Mesenchymal stem cell (in vitro differentiated cells and primary cell): ENCODE measurements at regions not wholly inside any gene's neighbourhood (a gene's known extent, or its start where the extent isn't known, plus 50 kb on each side); places are given as distances from the start of the nearest gene placed in this dataset.

ENCODE experiments used
- DNase-seq: peaks from one replicate; pipeline ENCODE4 v3.0.0-alpha.2; 2013
- H2AFZ ChIP-seq: one replicate; pipeline ENCODE4 v1.6.1; 2013; ENCODE audit warnings: low read depth, mild to moderate bottlenecking, control low read depth, inconsistent platforms, low read length, moderate library complexity
- H2AK5ac ChIP-seq: 2 replicates; pipeline ENCODE4 v1.6.1; 2013; ENCODE audit warnings: low read length, moderate library complexity, mild to moderate bottlenecking, inconsistent platforms; ENCODE audit not compliant: severe bottlenecking
- H2BK120ac ChIP-seq: one replicate; pipeline ENCODE4 v1.6.1; 2013; ENCODE audit warnings: low read depth, mild to moderate bottlenecking, inconsistent platforms, low read length, moderate library complexity
- H2BK12ac ChIP-seq, 2 experiments: one replicate each; pipeline ENCODE4 v1.6.1; 2013; ENCODE audit warnings: inconsistent platforms in 2 of 2, low read length in 2 of 2, mild to moderate bottlenecking in 2 of 2, moderate library complexity in 2 of 2, control low read depth in 1 of 2
- H2BK15ac ChIP-seq: one replicate; pipeline ENCODE4 v1.6.1; 2013; ENCODE audit warnings: mild to moderate bottlenecking, low read depth, inconsistent platforms; ENCODE audit not compliant: poor library complexity, severe bottlenecking
- H2BK5ac ChIP-seq: 2 replicates; pipeline ENCODE4 v1.6.1; 2013; ENCODE audit warnings: low read depth, mild to moderate bottlenecking, low read length, control low read depth, inconsistent platforms; ENCODE audit not compliant: poor library complexity, severe bottlenecking
- H3K14ac ChIP-seq, 2 experiments: one replicate each; pipeline ENCODE4 v1.6.1; 2013; ENCODE audit warnings: inconsistent platforms in 2 of 2, low read length in 2 of 2, control low read depth in 1 of 2, mild to moderate bottlenecking in 1 of 2, moderate library complexity in 1 of 2
- H3K18ac ChIP-seq, 2 experiments: one replicate each; pipeline ENCODE4 v1.6.1; 2013; ENCODE audit warnings: inconsistent platforms in 2 of 2, low read length in 2 of 2, control low read depth in 1 of 2, low read depth in 1 of 2, mild to moderate bottlenecking in 1 of 2
- H3K23ac ChIP-seq, 2 experiments: one replicate each; pipeline ENCODE4 v1.6.1; 2013; ENCODE audit warnings: inconsistent platforms in 2 of 2, low read length in 2 of 2, mild to moderate bottlenecking in 2 of 2, moderate library complexity in 2 of 2, control low read depth in 1 of 2
- H3K27ac ChIP-seq: 2 replicates; pipeline ENCODE4 v1.5.1; 2013; ENCODE audit warnings: mild to moderate bottlenecking, moderate library complexity, low read length, control low read depth, inconsistent platforms; ENCODE audit not compliant: poor library complexity, severe bottlenecking
- H3K27me3 ChIP-seq, 2 experiments: 2 replicates each; pipeline versions ENCODE4 v1.6.1 to v1.7.0; 2013; ENCODE audit warnings: low read length in 2 of 2, mild to moderate bottlenecking in 2 of 2, moderate library complexity in 2 of 2, control low read depth in 1 of 2, inconsistent platforms in 1 of 2; ENCODE audit not compliant: control insufficient read depth in 1 of 2, insufficient read depth in 1 of 2
- H3K36me3 ChIP-seq, 2 experiments: 2 replicates each; pipeline versions ENCODE4 v1.6.1 to v1.7.0; 2013; ENCODE audit warnings: low read length in 2 of 2, control low read depth in 1 of 2, inconsistent platforms in 1 of 2, low read depth in 1 of 2, mild to moderate bottlenecking in 1 of 2; ENCODE audit not compliant: insufficient read depth in 2 of 2, control insufficient read depth in 1 of 2
- H3K4ac ChIP-seq, 2 experiments: one replicate each; pipeline ENCODE4 v1.6.1; 2013; ENCODE audit warnings: inconsistent platforms in 2 of 2, low read length in 2 of 2, mild to moderate bottlenecking in 2 of 2, moderate library complexity in 2 of 2, control low read depth in 1 of 2, low read depth in 1 of 2
- H3K4me1 ChIP-seq: 2 replicates; pipeline ENCODE4 v1.6.1; 2013; ENCODE audit warnings: low read depth, low read length, control low read depth; ENCODE audit not compliant: control insufficient read depth, insufficient read depth
- H3K4me2 ChIP-seq: 2 replicates; pipeline ENCODE4 v1.6.1; 2013; ENCODE audit warnings: low read length, mild to moderate bottlenecking, inconsistent platforms; ENCODE audit not compliant: poor library complexity, severe bottlenecking
- H3K4me3 ChIP-seq, 2 experiments: 2 replicates each; pipeline versions ENCODE4 v1.5.1 to v1.7.0; 2013; ENCODE audit warnings: low read length in 2 of 2, mild to moderate bottlenecking in 2 of 2, control low read depth in 1 of 2, low read depth in 1 of 2; ENCODE audit not compliant: insufficient read depth in 1 of 2
- H3K79me1 ChIP-seq: replicated peaks from 2 replicates; pipeline ENCODE4 v1.6.1; 2013; ENCODE audit warnings: mild to moderate bottlenecking, control low read depth, low read length, inconsistent platforms; ENCODE audit not compliant: poor library complexity, severe bottlenecking
- H3K9ac ChIP-seq: 2 replicates; pipeline ENCODE4 v1.7.0; 2013; ENCODE audit warnings: mild to moderate bottlenecking, low read length, moderate library complexity
- H3K9me3 ChIP-seq: 2 replicates; pipeline ENCODE4 v1.7.0; 2013; ENCODE audit warnings: mild to moderate bottlenecking, low read length; ENCODE audit not compliant: control insufficient read depth
- H4K8ac ChIP-seq: one replicate; pipeline ENCODE4 v1.6.1; 2013; ENCODE audit warnings: inconsistent platforms, mild to moderate bottlenecking, low read length, moderate library complexity
- H4K91ac ChIP-seq: one replicate; pipeline ENCODE4 v1.6.1; 2013; ENCODE audit warnings: mild to moderate bottlenecking, low read length, inconsistent platforms
- WGBS: methylation state at CpG from one replicate; pipeline ENCODE4 v1.1.7; 2013; ENCODE audit warnings: mixed read lengths; 5-methylcytosine and 5-hydroxymethylcytosine counted together

- no peak overlapping the region for H4K91ac ChIP-seq
- no peak overlapping the region for H3K23ac ChIP-seq
- no peak overlapping the region for H2BK12ac ChIP-seq
- H3K4ac ChIP-seq: no peak overlapping the region
- no peak overlapping the region for H3K4me2 ChIP-seq
- H3K27me3 ChIP-seq: no peaks in the 10 kb centered on the region
- H3K27ac ChIP-seq: no peak overlapping the region
- H3K4me1 ChIP-seq: no peaks in the 10 kb centered on the region
- H2AK5ac ChIP-seq: no peak overlapping the region
- 86% methylated on average over 2 of the region's 2 CpGs for WGBS
- no peak overlapping the region for H3K14ac ChIP-seq
- no peak overlapping the region for H2BK5ac ChIP-seq
- H3K9ac ChIP-seq: no peak overlapping the region
- DNase-seq: no peak
- H3K36me3 ChIP-seq: no peaks in the 10 kb centered on the region
- no peak overlapping the region for H3K4me3 ChIP-seq
- no peak overlapping the region for H4K8ac ChIP-seq
- no peak overlapping the region for H2AFZ ChIP-seq
- no peak overlapping the region for H2BK15ac ChIP-seq
- no peaks in the 10 kb centered on the region for H3K9me3 ChIP-seq
- H2BK120ac ChIP-seq: no peak overlapping the region
- no peaks in the 10 kb centered on the region for H3K79me1 ChIP-seq
- no peak overlapping the region for H3K18ac ChIP-seq
Measured at GRCh38 chr5:24102010-24102409, 542.8 kb downstream of the CDH10 start.

- H3K23ac ChIP-seq: no peak overlapping the region
- H3K9me3 ChIP-seq: no peaks in the 10 kb centered on the region
- no peak overlapping the region for H2AFZ ChIP-seq
- no peak overlapping the region for H3K14ac ChIP-seq
- H3K36me3 ChIP-seq: no peaks in the 10 kb centered on the region
- H4K91ac ChIP-seq: no peak overlapping the region
- no peak overlapping the region for H3K9ac ChIP-seq
- no peak overlapping the region for H2BK15ac ChIP-seq
- H3K4me2 ChIP-seq: no peak overlapping the region
- no peak overlapping the region for H4K8ac ChIP-seq
- no peak overlapping the region for H3K27ac ChIP-seq
- H3K79me1 ChIP-seq: no peaks in the 10 kb centered on the region
- H2BK5ac ChIP-seq: no peak overlapping the region
- H2BK12ac ChIP-seq: no peak overlapping the region
- H3K18ac ChIP-seq: no peak overlapping the region
- no peaks in the 10 kb centered on the region for H3K27me3 ChIP-seq
- H2AK5ac ChIP-seq: no peak overlapping the region
- 100% methylated on average over 1 of the region's 3 CpGs for WGBS
- no peak overlapping the region for H2BK120ac ChIP-seq
- no peaks in the 10 kb centered on the region for H3K4me1 ChIP-seq
- no peak for DNase-seq
- H3K4ac ChIP-seq: no peak overlapping the region
- no peak overlapping the region for H3K4me3 ChIP-seq
Measured at GRCh38 chr5:24103451-24104023, 541.2 kb downstream of the CDH10 start.

- peak; percentile 24 for DNase-seq
- no peaks in the 10 kb centered on the region for H3K4me1 ChIP-seq
Measured at GRCh38 chr5:24110004-24110615, 534.7 kb downstream of the CDH10 start.

GRCh38 chr5:24112420-24112819, 532.4 kb downstream of the CDH10 start:
- no peak overlapping the region for H3K27ac ChIP-seq
- H3K79me1 ChIP-seq: no peaks in the 10 kb centered on the region
- no peak overlapping the region for H3K9ac ChIP-seq
- H3K14ac ChIP-seq: no peak overlapping the region
- no peak overlapping the region for H4K8ac ChIP-seq
- H4K91ac ChIP-seq: no peak overlapping the region
- H3K9me3 ChIP-seq: no peaks in the 10 kb centered on the region
- no peak overlapping the region for H3K18ac ChIP-seq
- no peak overlapping the region for H2BK15ac ChIP-seq
- no peak overlapping the region for H2BK120ac ChIP-seq
- no peak overlapping the region for H2AFZ ChIP-seq
- no peak overlapping the region for H2BK5ac ChIP-seq
- no peak overlapping the region for H2AK5ac ChIP-seq
- H3K4me3 ChIP-seq: no peak overlapping the region
- no peak overlapping the region for H3K23ac ChIP-seq
- no peaks in the 10 kb centered on the region for H3K27me3 ChIP-seq
- no peak for DNase-seq
- no peaks in the 10 kb centered on the region for H3K4me1 ChIP-seq
- H3K4me2 ChIP-seq: no peak overlapping the region
- H3K4ac ChIP-seq: no peak overlapping the region
- no peaks in the 10 kb centered on the region for H3K36me3 ChIP-seq
- no peak overlapping the region for H2BK12ac ChIP-seq
- no CpG with 5 or more reads among the region's 2 CpGs for WGBS

More at GRCh38 chr5:24110004-24110615, 534.7 kb downstream of the CDH10 start:
- no peak overlapping the region for H2AFZ ChIP-seq
- no peak overlapping the region for H3K18ac ChIP-seq
- no peak overlapping the region for H3K23ac ChIP-seq
- H2BK15ac ChIP-seq: no peak overlapping the region
- H2BK120ac ChIP-seq: no peak overlapping the region
- no peaks in the 10 kb centered on the region for H3K79me1 ChIP-seq
- no peaks in the 10 kb centered on the region for H3K9me3 ChIP-seq
- H3K4me3 ChIP-seq: no peak overlapping the region
- 10% methylated on average over 1 of the region's 3 CpGs for WGBS
- no peak overlapping the region for H3K4me2 ChIP-seq
- no peak overlapping the region for H2BK5ac ChIP-seq
- H2AK5ac ChIP-seq: no peak overlapping the region
- no peak overlapping the region for H3K14ac ChIP-seq
- H3K27ac ChIP-seq: no peak overlapping the region
- H2BK12ac ChIP-seq: no peak overlapping the region
- no peak overlapping the region for H4K91ac ChIP-seq
- no peak overlapping the region for H4K8ac ChIP-seq
- no peaks in the 10 kb centered on the region for H3K36me3 ChIP-seq
- H3K27me3 ChIP-seq: no peaks in the 10 kb centered on the region
- no peak overlapping the region for H3K4ac ChIP-seq
- H3K9ac ChIP-seq: no peak overlapping the region
